GM21619 (cell line): ENCODE measurements at regions not wholly inside any gene's neighbourhood (a gene's known extent, or its start where the extent isn't known, plus 50 kb on each side); places are given as distances from the start of the nearest gene placed in this dataset.

Experiments used
- ATAC-seq: cut with Tn5 transposase; IDR thresholded peaks from one replicate; pipeline ENCODE4 v1.9.1; 2021; ENCODE audit not compliant: unreplicated experiment

DNA sequence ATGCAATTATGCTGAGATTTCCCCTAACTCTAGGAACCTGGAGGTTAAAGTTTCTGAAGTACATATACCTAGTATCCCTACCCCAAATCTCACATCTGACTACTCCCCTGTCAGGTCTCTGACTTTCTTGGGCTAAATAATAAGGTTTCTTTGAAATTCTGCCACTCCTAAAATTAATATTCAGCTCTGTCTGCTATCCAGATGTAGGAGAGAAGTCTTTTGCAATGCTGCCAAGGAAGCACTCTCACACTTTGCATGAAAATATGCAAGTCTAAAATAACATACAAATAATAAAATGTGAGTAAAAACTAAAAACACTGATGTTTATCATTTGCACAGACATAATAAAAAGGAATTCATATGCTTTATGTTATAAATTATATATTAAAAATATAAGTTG, 196.9 kb upstream of the LRFN5 start:
- ATAC-seq, result no peak

DNA sequence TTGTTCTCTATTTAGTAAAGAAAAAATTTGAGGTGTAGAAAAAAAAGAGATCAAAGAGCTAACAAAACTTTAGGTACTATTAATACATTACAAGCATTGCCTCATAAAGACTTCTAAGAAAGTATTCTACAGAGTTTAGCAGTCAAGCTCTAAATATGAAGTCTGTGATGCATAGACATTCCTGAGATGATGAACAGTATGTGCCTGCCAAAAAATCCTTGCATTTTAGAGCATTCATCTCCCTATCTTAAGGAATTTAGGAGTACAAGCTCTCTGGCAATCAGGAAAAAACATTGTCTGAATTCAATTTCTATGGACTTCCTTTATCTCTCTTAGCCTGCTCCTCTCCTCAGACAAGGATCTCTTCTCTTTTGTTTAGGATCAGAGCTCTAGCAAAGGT, 202.6 kb upstream of the LRFN5 start:
- no peak for ATAC-seq

GRCh38 chr14:41403360-41403759, 203.3 kb upstream of the LRFN5 start:
- no peak for ATAC-seq

- ATAC-seq, result no peak
Measured at GRCh38 chr14:41397926-41398325, 208.8 kb upstream of the LRFN5 start.

DNA sequence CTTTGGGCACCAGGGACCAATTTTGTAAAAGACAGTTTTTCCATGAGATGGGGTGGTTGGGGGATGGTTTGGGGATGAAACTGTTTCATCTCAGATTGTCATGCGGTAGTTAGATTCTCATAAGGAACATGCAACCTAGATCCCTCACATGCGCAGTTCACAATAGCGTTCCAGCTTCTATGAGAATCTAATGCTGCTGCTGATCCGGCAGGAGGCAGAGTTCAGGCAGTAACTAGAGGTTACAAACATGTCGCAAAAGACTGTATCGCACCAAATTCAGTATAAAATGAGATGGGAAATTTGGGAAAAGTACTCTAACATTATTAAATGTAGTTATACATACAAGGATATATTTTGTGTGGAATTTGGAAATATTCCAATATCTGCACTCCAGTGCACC, 213.2 kb upstream of the LRFN5 start:
- ATAC-seq, result no peak

DNA sequence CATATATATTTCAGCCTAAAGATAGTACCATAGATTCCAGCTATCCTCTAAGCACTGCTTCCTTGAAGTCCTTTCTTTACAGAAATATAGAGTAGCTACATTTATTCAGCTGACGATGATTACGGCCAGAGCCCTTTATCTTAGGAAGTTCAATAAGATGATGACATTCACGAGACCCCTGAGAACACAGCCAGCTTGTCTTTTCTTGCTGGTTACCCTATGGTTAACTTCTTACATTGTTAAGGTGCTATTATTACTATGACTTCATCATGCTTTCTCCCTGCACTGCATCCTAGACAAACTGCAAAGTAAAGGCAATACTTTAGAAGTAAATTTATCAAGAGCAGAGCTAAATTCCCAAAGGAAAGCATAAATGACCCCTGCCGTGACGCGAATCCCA, 214.4 kb upstream of the LRFN5 start:
- ATAC-seq, result no peak

- no peak for ATAC-seq
Measured at GRCh38 chr14:41389355-41389754, 217.3 kb upstream of the LRFN5 start.

DNA sequence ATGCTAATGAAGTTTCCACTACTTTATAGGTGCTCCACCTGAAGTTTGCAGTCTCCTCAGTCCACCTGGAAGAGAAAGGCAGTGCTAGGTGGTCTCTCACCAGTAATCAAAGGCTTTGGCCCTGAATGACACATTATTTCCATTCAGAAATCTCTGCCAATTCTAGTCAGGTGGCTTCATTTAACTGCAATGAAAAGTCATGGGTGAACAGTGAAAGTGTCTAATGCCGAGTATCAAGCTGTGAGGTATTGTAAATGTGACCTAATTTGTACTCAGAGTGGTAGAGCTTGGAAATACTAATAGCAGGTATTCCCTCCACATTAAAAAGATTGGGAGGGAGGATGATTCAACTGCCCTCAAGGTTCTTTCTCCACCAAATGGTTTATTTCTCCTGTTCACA, 220.9 kb upstream of the LRFN5 start:
- no peak for ATAC-seq

- no peak for ATAC-seq
Measured at GRCh38 chr14:41380017-41380416, 226.7 kb upstream of the LRFN5 start.

GRCh38 chr14:41378526-41378925, 228.2 kb upstream of the LRFN5 start:
- no peak for ATAC-seq

DNA sequence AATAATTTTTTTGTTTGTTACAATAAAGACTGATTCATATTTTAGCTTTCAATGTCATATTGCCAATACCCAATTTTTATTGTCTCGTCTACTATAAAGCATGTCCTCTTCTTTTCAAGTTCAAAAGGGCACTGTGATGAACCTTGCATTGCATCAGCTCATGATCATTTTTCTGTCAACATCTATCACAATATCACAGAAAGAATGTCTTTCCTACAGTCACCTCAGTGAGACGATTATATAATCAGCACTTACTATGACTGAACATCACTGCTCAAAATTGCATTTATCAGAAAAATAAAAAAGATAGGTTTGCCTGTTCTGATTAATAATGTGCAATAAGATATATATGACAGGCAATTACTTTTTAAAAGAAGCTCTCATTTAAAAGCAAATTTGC, 228.7 kb upstream of the LRFN5 start:
- ATAC-seq, result no peak

- ATAC-seq, result no peak
Measured at GRCh38 chr14:41374092-41374491, 232.6 kb upstream of the LRFN5 start.

- ATAC-seq, result no peak
Measured at GRCh38 chr14:41362139-41362538, 244.5 kb upstream of the LRFN5 start.

DNA sequence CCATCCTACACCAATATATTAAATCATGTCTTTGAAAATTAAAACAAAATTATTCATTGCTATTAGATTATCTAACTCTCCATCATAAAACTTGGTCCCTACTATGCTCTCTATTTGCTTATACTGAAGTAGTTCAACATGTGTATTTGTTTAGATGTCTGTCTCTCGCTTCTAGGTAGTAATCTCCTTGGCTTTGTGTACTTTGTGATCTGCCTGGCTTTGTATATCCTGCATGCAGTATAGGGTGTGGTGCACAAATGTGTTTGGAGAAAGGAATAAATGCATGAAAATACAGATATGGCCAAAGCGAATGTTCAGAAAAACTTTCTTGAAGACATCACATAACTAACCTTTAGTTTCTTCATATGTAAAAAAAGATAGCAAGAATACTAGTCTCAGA, 246.6 kb upstream of the LRFN5 start:
- ATAC-seq, result no peak

DNA sequence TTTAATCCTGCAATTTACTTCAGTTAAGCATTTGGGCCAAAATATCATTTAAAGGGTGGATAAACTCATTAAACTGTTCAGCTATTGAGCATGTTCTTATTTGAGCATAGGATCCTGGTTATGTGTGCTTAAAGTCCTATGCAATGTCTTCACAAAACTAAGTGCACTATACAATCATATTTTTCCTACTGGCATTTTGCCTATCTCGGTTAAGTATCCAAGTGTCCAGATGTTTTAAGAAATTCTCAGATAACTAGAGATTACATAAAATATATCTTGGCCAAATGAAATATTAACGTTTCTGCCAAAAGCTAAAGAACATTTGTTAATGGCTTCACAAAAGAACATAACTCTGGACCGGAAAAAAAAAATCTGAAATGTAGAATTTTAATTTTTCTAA, 250.8 kb upstream of the LRFN5 start:
- ATAC-seq, result no peak

DNA sequence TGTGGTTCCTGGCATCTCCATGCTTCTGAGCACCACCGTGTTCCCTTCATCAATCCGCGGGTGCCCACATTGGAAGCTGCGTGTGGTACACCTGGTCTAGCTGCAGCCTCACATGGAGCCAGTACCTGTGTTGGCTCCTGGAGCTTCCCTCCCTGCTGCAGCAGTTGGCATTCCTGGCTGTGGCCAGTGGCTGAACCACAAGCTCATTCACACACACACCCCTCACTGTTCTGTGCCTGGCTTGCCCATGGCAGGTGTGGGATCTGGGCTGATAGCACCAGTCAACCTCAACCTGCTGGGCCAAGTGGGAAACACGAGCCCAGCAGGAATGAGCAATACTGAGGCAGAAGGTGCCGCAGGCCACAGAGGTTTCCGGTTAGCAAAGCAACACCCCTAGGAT, 256.2 kb upstream of the LRFN5 start:
- ATAC-seq, result no peak

DNA sequence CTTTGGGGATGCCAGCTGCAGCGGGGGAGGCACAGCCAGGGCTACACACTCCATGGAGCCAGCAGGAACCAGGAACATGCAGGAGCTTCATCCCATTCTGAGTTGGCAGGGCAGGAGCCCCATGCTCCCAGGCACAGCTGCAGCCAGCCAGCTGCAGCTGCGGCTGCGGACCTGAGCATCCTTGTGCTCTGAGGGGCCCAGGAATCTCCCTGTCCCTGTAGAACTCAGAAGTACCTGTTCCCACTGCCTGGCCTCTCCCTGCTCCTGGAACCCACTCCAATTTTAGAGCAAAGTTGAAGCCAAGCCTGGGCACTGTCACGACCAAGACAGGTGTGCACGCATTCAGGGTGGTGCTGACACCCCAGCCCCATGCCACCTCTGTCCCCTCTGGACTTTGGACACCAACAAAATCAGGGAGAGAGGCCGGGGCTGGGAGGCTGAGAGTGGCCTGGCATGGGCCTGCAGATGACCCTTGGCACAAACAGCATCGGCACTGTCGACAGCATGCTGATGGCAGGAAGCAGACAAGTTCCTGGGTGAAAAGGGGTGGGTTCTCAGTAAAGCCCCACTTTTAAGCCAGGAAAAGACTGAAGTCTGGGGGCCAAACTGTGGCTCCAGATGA, 257.3 kb upstream of the LRFN5 start:
- ATAC-seq, result no peak

- no peak for ATAC-seq
Measured at GRCh38 chr14:41343857-41344256, 262.8 kb upstream of the LRFN5 start.

GRCh38 chr14:41313196-41313595, 293.5 kb upstream of the LRFN5 start:
- ATAC-seq, result no peak

GRCh38 chr14:41303506-41303905, 303.2 kb upstream of the LRFN5 start:
- ATAC-seq, result no peak

- no peak for ATAC-seq
Measured at GRCh38 chr14:41302776-41303175, 303.9 kb upstream of the LRFN5 start.

DNA sequence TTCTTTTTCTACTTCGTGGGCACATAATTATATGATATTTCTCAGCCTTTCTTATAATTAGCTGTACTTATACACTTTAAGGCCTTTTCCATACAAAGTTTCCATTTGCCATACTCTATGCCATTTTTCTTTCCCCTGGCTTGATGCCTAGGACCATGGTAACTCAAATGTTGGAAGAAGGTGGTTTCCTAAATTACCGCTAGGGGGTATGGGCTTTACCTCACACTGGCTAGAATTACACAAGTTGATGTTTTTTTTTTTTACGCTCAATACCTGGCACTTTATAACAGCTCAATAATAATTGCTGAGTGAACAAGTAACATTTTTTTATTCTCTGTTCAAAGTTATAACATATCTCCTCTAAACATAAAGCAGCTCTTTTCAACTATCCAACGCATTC, 306.8 kb upstream of the LRFN5 start:
- ATAC-seq, result no peak

DNA sequence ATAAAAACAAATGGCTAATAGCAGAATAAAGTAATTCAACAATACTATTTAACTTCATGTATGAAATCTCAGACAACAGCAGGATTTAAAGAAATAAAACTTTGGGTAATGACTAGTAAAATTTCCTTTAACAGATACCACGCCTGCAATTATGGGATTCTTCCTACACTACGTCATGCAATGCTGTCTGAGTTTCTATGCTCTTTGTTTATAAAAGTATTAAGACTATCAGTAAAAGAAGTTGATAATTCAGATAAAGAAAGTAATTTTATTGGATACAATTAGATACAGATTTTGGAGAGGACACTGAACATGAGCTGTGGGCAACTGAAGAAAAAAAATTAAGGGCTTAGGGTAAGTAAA, 308.4 kb upstream of the LRFN5 start:
- no peak for ATAC-seq
